Hematopoietic multipotent progenitor cell treated with erythropoietin and hydrocortisone succinate and interleukin-3 and kit ligand, for 8 days (in vitro differentiated cells): ENCODE measurements at regions not wholly inside any gene's neighbourhood (a gene's known extent, or its start where the extent isn't known, plus 50 kb on each side); places are given as distances from the start of the nearest gene placed in this dataset.
"Not testable (repeated sequence)": the region's sequence is repeated elsewhere in the genome, so short reads cannot be mapped to it uniquely, and the experiment has no call there.

Source experiments
- DNase-seq: peaks from one replicate; pipeline ENCODE4 v3.0.0-alpha.2; 2015

GRCh38 chr13:54742984-54743383, 1714.4 kb downstream of the OLFM4 start:
- no peak for DNase-seq

DNA sequence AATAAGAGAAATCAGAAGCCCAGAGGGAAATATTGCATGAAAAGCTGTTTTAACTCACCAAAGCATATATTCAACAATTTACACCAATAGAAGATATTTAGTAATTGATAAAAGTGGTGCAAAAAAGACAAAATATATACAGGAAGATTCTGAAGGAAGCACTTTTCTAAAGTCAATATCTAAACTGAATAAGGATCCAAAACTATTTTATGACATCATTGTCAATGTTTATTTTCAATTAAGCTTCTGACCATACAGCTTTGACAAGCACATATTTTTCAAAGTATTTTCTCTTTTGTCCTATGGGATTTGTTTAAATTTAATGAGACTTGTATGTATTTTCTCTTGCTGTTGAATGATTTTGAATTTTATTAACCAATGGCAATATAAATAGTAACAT, 1716.1 kb downstream of the OLFM4 start:
- DNase-seq: no peak

GRCh38 chr13:54750521-54750920, 1721.9 kb downstream of the OLFM4 start:
- no peak for DNase-seq

DNA sequence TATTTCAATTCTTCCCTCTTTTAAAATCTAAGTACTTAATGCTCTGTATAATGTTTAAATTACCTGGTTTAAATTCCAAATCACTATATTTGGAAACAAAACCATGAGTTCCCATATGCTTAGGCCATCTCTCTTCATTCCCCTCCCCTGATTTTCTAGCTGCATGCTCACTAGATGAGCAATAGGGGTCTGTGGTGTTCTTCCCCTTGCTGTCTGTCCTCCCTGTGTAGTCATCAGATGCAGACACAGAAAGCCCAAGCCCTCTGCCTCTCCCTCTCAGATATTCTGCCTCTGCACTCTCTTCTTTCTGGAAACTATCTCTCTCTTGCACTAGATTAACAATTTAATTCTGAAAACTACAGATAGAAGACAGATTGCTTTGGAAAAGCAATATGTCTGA, 1730.2 kb downstream of the OLFM4 start:
- no peak for DNase-seq

- no peak for DNase-seq
Observed at GRCh38 chr13:54768214-54768613, 1739.6 kb downstream of the OLFM4 start.

GRCh38 chr13:54775501-54776191, 1747.0 kb downstream of the OLFM4 start:
- DNase-seq: no peak

- no peak for DNase-seq
Observed at GRCh38 chr13:54787754-54788153, 1759.1 kb downstream of the OLFM4 start.

- no peak for DNase-seq
Observed at GRCh38 chr13:54799621-54800226, 1771.1 kb downstream of the OLFM4 start.

DNA sequence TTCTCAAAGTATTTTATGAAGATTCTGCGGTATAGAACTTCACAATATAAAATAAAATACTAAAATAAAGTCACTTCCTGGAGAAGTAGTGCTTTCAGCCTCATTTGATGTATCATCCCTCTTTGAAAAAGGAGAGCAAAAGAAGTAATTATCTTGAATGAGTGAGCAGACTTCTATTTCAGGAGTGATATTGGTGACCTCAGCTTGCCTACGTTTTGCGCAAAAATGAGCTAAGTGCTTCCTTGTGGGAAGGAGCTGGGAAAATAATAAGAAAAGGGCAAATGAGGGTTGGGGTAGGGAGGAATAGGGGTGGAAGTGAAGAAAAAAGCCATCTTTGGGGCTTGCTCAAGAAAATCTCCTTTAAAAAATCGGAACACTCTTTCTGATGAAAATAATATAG, 1773.6 kb downstream of the OLFM4 start:
- no peak for DNase-seq

- no peak for DNase-seq
Observed at GRCh38 chr13:54805743-54806142, 1777.1 kb downstream of the OLFM4 start.

DNA sequence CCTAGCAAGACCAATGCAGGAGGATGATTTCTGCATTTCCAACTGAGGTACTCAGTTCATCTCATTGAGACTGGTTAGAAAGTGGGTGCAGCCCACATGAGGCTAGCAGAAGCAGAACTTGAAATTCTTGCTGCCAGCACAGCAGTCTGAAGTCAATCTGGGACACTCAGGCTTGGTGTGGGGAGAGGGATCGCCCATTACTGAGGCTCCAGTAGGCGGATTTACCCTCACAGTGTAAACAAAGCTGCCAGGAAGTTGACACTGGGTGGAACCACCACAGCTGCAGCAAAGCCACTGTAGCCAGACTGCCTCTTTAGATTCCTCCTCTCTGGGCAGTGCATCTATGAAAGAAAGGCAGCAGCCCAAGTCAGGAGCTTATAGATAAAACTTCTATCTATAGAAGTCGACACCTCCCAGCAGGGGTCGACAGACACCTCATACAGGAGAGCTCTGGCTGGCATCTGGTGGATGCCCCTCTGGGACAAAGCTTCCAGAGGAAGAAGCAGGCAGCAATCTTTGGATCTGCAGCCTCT, 1793.4 kb downstream of the OLFM4 start:
- not testable (repeated sequence) for DNase-seq

GRCh38 chr13:54829391-54830068, 1800.9 kb downstream of the OLFM4 start:
- not testable (repeated sequence) for DNase-seq

- no peak for DNase-seq
Observed at GRCh38 chr13:54836273-54836672, 1807.7 kb downstream of the OLFM4 start.

DNA sequence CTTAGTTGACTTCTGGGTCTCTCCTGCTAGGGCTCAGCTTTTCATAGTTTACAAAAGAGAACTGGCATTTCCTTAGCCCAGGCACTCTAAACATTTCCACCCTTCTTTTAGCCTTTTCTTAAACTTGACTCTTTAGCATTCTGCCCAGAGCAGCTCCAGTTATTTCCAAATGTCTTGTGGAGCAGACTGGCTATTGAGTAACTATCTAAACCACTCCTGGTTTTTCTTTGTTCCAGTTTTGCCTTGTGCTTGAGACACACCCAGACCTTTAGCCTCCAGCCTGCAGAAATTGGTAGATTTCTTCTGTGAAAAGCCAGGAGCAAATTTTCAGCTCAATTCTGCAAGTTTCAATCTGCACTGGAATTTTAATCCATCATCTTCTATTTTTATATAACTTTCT, 1813.1 kb downstream of the OLFM4 start:
- no peak for DNase-seq

DNA sequence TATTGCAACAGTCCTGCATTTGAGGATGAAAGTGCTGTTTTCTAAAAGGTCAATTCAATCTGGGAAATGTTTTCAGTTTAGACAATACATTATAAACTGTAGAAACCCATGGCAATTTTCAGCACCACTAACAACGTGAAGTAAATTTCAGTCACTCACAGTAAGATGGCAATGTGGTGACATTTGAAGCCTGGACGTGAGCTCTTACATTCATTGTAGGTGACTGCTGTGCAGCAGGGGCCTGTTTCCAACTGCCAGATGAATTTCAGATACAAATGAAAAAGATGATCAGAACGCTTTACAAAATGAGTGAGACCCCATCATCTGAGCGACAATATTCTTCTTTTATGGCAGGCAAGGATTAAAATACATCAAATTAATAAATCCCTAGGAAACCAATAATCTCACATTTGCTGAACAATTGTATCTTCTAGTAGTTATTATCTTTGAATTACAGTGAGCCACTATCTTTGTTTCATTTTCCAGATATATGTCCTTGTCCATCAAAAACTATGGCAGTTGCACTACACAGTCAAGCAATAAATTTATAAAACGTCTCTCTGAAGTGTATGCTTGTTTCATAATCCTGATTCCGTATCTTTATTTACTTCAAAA, 1816.8 kb downstream of the OLFM4 start:
- no peak for DNase-seq

DNA sequence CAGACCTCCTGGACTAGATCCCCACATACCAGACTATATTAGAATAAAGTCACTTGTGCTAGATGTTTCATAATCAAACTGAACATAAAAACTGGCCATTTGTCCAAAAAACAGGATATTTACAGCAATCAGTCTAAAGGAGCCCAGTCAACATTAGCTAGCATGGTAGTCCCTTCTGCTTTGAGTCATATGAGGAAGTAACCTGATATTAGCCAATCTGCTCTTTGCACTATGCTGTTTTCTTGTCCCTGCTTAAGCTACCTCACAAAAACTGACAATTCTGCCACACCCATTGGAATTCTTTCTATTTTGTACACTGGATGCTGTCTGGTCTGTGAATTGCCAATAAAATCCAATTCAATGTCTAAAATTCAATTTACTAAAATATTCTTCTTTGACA, 1824.2 kb downstream of the OLFM4 start:
- DNase-seq: no peak

- DNase-seq: no peak
Observed at GRCh38 chr13:54859827-54860226, 1831.2 kb downstream of the OLFM4 start.

DNA sequence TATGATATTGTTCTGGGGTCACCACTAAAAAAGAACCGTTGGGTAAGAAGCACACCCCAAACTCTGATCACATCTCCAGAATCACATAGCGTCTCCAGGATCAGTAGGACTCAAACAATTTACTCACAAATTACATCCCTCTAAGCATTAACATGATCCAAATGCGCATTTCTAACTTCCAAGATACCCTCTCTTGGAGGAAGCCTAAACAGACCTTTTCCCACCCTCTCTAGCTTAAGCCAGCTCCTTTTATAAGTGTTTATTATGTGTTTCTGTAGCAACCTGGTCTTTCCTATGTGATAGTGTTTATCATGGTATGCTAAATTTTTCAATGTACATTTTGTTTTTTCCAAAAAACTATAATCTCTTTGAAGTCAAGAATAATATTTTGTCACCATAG, 1846.5 kb downstream of the OLFM4 start:
- no peak for DNase-seq

DNA sequence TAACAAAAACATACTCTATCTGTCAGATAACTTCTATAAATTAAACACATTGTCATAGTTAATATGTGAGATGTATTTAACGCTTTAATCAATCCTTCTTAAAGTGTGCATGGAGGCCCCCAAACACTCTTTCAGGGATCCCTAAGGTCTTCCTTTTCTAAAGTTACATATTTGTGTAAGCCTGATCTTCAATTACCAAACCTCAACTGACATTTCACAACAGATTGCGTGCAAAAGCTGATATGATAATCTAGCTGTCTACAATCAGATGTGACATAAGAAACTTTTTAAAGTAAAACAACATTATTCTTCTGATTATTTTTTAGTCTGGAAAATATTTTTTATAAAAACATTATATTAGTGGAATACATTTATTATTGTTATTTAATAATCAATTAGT, 1850.4 kb downstream of the OLFM4 start:
- no peak for DNase-seq

DNA sequence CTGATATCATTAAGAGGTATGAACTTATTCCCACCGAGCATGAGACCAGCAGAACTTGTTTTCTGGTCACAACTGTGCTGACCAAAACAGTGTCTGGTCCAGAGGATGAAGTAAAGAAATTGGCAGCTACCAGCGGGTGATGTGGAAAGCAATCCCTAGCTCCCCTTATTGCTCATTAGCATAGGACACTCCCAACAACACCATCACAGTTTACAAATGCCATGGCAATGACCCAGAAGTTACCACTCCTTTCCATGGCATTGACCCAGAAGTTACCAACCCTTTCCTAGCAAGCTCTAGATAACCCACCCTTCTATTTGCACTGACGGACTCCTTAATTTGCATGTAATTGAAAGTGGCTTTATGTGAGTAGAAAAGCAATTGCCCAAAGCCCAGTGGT, 1856.1 kb downstream of the OLFM4 start:
- no peak for DNase-seq

DNA sequence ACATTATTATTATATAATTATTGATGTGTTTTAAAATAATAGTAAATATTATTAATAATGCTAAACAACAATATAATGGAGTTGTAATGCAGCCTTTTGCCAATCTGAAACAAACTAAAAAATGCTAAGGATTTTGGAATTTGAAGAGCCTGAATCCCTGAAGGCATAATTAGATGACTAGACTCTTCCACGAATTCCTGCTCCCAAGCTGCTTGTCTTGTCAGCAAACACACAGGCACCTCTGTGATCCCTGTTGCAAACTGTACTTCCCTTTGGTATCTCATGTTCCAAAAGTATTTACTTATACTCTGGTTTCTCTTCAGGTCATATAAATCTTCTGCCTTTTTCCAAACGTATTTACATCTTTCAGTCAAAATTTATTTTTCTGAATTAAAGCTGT, 1862.4 kb downstream of the OLFM4 start:
- DNase-seq: no peak

GRCh38 chr13:54901316-54901715, 1872.7 kb downstream of the OLFM4 start:
- DNase-seq: no peak

GRCh38 chr13:54912367-54912766, 1883.8 kb downstream of the OLFM4 start:
- no peak for DNase-seq

- DNase-seq: no peak
Observed at GRCh38 chr13:54913668-54914067, 1885.1 kb downstream of the OLFM4 start.
